CD4-positive, alpha-beta T cell treated with Interleukin-17A for 4 hours (primary cell): ENCODE measurements at regions not wholly inside any gene's neighbourhood (a gene's known extent, or its start where the extent isn't known, plus 50 kb on each side); places are given as distances from the start of the nearest gene placed in this dataset.
"Not testable (repeated sequence)": the region's sequence is repeated elsewhere in the genome, so short reads cannot be mapped to it uniquely, and the experiment has no call there.

ENCODE experiments used
- DNase-seq: peaks from one replicate; pipeline ENCODE4 v3.0.0-alpha.2; 2020; ENCODE audit warnings: mixed read lengths

- DNase-seq: no peak
Observed at GRCh38 chr1:232183802-232184201, 446.1 kb downstream of the SIPA1L2 start.

GRCh38 chr1:232183266-232183800 lies 446.6 kb downstream of the SIPA1L2 start:
- no peak for DNase-seq

GRCh38 chr1:232182236-232182635 lies 447.7 kb downstream of the SIPA1L2 start:
- no peak for DNase-seq

- no peak for DNase-seq
Observed at GRCh38 chr1:232180779-232181136, 449.2 kb downstream of the SIPA1L2 start.

GRCh38 chr1:232179896-232180778 lies 449.8 kb downstream of the SIPA1L2 start:
- no peak for DNase-seq

- DNase-seq: no peak
Observed at GRCh38 chr1:232178191-232178590, 451.7 kb downstream of the SIPA1L2 start.

- no peak for DNase-seq
Observed at GRCh38 chr1:232177438-232177837, 452.5 kb downstream of the SIPA1L2 start.

- DNase-seq: no peak
Observed at GRCh38 chr1:232176222-232176621, 453.7 kb downstream of the SIPA1L2 start.

GRCh38 chr1:232174306-232174705 lies 455.6 kb downstream of the SIPA1L2 start:
- DNase-seq: no peak

GRCh38 chr1:232172563-232172962 lies 457.4 kb downstream of the SIPA1L2 start:
- DNase-seq: no peak

GRCh38 chr1:232170909-232171308 lies 459.0 kb downstream of the SIPA1L2 start:
- no peak for DNase-seq

- DNase-seq: no peak
Observed at GRCh38 chr1:232169436-232169835, 460.5 kb downstream of the SIPA1L2 start.

- DNase-seq: no peak
Observed at GRCh38 chr1:232168508-232168907, 461.4 kb downstream of the SIPA1L2 start.

- DNase-seq: no peak
Observed at GRCh38 chr1:232166942-232167341, 463.0 kb downstream of the SIPA1L2 start.

- DNase-seq: no peak
Observed at GRCh38 chr1:232164078-232164963, 465.6 kb downstream of the SIPA1L2 start.

GRCh38 chr1:232163533-232163932 lies 466.4 kb downstream of the SIPA1L2 start:
- DNase-seq: no peak

- DNase-seq: no peak
Observed at GRCh38 chr1:232162001-232162400, 467.9 kb downstream of the SIPA1L2 start.

- not testable (repeated sequence) for DNase-seq
Observed at GRCh38 chr1:232158558-232158957, 471.4 kb downstream of the SIPA1L2 start.

- DNase-seq: not testable (repeated sequence)
Observed at GRCh38 chr1:232156070-232156469, 473.9 kb downstream of the SIPA1L2 start.

GRCh38 chr1:232153652-232154051 lies 476.3 kb downstream of the SIPA1L2 start:
- DNase-seq: no peak

- DNase-seq: no peak
Observed at GRCh38 chr1:232150770-232151548, 479.0 kb downstream of the SIPA1L2 start.
